ENCODE measurements at regions not wholly inside any gene's neighbourhood (a gene's known extent, or its start where the extent isn't known, plus 50 kb on each side); places are given as distances from the start of the nearest gene placed in this dataset.

DNA sequence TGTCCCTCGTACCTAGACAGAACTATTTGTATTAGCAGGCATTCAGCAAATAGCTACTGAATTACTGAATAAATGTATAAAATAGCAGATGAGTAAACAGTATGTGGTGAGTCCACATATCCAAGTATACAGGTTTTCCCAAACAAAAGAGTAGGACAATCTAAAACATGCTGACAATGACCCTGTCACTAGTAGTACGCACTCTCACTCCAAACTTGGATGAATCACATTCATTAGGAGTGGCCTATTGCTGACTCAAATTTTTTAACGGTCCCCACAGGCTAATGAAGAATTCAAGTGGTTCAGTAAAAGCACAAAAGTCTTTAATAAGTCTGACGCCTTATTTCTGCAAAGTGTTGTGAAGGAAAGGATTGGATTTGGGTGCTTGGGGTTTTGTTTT is 449.3 kb upstream of the THBS1 start:
- DNase-seq = no peak

DNA sequence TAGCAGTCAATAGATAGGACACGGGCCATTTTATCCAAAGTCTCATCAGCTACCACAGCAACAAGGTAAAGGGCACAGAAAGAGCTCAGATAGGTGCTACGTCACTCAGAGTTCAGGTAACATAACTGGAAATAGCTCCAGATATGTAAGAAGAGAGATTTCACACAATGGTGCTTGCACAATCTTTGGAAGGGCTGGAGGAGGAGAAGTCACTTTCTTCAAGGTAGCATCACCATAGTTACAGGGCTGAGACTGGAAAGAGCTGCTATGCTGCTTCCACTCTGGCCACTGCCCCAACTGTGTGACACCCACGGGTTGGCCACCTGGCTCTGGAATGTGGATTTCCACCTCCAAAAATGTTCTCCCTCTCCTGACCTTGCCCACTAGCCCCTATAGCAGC is 448.8 kb upstream of the THBS1 start:
- DNase-seq = no peak

DNA sequence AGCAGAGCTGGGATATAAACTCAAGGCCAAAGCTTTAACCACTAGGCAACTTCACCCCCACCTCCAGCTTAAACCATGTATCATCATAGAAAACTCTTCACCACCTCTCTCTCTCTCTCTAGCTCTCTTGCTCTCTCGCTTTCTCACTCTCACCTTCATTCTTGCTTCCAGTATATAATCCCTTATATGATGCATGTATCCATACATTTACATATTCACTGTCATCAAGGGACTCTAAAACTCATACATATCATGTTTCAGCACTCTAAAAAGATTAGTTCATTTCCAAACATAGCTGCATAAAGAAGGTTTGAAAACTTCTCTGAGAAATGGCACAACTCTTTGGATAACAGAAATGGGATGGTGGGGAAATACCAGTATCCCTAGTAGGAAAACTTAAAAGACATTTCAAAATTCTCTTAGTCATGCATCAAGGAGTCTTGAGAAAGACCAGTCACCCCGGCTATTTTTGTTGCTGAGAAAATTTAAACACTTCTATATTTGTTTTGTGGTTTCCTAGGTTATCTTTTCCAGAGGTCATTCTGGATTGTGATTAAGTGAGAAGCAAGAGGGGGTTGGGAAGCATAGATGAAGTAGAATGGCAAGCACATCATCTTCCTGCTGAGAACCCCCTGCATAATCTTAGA is 447.8 kb upstream of the THBS1 start:
- peak in 1 of 2 experiments; percentile 16 for DNase-seq

DNA sequence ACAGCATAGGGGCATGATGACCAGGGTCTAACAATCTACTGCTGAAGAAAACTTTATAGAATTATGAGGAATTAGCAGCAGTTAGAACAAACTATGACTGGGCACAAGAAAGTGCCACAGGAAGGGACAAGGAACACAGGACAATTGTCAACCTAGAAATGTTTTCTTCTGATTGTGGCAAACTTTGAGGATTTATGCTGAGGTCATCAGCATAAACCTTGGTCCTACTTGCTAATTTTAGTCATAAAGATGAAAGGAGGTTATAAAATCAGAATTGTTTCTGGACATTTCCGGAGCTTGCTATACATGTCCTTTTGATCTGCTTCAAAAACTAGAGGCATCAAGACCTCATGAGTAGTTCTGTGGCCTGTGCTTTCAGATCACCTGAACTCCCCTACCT is 446.6 kb upstream of the THBS1 start:
- no peak for DNase-seq

DNA sequence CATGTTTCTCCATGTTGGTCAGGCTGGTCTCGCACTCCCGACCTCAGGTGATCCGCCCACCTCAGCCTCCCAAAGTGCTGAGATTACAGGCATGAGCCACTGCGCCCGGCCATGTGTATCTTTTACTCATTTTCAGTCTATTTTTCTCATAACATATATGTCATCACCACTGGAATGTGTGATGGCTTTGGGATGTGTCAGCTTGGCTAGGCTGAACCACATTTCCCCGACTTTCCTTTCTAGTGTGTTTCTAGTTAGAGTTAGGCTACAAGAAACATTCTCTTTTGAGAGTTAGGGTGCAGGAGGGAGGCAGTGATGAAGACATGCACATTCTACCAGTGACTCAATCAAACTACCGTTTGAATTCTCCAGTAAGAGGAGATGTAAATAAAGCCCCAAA is 444.9 kb upstream of the THBS1 start:
- no peak for DNase-seq

DNA sequence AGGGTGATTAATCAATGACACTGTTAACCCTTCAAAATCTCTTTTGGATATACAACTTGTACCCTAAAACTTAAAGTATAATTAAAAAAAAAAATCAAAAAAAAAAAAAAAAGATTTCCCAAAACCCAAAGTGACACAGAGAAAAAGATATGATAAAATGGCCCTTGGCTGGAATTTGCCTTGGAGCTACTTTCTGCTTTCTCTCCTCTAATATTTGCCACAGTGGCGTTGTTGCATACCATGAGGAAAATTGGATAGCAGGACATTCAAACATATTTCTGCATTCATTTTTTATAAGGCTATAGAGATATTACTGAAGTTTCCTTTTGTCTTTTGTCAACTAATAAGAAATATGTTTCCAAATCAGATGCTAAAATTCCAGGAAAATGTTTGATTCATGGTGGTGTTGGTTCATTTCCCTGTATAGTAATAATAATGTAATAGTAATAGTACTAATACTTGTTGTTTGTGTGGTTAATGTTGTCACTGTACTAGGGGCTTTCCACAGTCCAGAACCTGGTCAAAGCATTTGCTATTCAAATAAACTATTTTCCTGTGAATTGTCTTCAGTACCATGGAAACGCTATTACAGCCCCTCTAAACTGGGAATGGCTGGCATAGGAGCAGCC is 441.3 kb upstream of the THBS1 start:
- DNase-seq = no peak

DNA sequence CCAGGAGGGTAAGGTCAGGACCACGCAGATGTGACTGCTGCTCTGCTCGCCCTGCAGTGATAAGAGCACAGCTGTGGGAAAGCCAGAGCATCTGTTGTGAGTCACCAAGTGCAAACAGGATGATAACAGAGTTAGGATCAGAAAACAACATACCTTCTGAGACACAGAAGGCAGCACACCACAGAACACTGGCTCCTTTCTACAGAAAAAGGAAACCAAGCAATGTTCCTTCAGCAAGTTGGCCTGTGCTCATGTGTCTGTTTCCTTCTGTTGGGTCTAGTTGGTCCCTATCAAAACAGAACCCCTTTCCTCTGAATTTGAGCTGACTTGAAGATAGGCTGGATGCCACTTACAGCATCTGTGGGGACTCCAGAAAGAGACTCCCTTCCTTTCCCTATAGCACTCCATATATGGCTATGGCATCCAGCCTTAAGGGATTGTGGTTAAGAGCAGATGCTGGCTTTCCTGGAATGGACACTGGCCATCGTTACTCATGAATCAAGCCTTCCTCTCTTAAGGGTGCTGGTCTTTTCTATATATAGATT is 440.7 kb upstream of the THBS1 start:
- peak; percentile 36 to 84 for DNase-seq

DNA sequence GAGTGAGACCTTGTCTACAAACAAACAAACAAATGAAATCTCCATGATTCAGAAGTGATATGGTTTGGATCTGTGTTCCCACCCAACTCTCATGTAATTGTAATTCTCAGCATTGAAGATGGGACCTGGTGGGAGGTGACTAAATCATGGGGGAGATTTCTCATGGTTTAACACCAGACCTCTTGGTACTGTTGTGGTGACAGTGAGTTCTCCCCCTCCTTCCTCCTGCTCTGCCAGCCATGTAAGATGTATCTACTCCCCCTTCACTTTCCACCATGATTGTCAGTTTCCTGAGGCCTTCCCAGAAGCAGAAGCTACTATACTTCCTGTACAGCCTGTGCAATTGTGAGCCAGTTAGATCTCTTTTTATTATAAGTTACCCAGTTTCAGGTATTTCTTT is 438.4 kb upstream of the THBS1 start:
- no peak for DNase-seq

DNA sequence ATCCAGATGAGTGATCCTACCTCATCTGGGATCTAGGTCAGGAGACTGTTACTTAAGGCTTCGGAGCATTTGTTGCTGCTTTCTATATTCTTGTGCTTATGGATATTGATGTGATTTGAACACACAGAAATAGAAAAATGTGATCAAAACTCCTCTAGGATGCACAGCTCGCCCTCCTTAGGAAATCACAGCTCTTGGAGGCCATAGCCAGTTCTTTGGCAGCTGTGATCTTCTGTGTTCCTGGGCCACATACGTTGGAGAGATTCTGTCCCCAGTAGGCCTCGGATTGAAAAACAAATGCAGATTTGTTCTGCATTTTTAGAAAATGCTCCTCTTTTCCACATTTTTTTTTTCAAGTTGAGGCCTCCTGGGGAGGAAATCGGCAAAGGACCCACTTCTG is 437.4 kb upstream of the THBS1 start:
- no peak for DNase-seq

DNA sequence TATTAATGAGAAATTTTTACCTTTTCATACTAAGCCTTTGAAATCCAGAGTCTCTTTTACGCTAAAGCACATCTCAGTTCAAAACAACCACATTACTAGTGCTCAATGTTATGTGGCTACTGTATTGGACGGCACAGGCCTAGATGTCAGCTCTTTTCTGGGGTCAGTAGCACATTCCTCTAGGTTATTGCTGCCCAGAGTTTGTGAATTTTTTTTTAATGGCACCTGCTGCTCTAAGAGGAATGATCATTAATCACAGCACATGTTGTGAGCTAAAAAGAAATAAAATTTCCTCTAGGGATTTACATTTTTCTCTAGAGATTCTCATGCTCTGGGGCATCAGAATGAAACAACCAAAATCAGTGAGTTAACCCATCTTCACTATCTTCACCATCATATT is 436.8 kb upstream of the THBS1 start:
- DNase-seq = no peak

DNA sequence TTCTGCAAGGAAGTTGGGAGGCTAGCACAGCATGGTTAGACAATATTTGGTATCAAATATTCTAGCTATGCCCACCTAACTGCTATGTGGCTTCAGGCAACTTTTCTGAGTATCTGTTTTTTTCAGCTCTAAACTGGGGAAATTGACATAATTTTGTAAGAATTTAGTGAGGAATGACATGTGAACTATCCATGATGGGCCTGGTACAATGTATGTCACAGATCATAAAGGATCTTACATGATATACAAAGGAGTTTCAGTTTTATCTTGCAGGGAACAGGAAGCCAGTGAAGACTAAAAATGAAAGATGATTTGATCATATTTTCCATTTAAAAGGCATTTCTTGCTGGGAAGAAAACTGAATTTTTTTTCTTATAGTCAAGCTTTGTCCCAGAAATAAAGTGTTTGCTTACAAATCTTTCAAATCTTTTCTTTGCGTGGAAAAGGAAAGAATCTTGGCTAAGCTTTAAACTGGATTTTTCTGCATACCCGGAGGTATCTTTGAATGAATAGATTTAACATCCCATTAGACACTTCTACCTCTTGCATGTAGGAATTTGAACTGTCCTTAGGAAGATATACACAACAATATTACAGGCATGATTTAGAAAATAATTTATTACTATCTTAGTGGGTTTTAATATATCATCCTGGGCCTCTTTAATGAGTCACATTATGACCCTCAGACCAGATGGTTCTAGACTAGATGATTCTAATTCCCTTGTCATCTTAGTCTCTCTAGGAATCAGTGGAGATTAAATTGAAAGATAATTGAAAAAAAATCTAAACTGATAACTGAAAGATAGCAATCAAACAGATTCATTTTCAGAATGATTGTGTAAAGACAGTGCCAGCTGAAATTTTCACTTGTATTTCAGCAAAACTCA is 436.0 kb upstream of the THBS1 start:
- no peak for DNase-seq

DNA sequence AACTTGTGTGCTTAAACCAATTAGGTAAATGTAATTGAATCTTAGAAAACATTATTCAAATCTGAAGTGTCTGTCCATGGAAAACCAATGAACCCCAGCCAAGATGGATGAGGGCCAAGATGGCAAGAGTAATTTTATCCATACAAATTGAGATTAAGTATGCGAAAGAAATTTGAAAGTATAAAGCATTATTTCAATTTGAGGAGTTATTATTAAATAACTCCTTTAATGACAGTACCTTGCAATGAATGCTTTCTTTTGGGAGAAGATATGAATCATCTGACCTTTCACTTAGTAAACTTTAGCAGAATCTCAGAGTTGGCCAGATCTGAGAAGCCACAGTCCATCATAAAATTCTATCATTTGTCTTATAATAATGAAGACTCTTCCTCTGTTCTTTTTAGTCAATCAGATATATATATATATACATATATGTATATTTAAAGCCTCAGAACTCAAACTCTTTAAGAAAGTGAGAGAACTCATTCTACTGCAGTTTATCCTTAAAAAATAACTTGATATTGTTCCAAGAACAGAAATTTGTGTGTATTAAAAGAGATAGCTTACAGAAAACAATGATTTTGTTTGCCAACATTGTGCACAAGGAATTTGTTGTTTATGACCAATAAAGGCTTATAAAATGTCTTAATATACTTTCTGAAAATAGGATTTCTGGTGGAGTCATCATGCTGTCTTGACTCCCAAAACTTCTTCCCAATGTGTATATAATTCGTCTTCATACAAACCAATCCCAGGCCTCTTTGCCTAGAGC is 434.8 kb upstream of the THBS1 start:
- no peak for DNase-seq

DNA sequence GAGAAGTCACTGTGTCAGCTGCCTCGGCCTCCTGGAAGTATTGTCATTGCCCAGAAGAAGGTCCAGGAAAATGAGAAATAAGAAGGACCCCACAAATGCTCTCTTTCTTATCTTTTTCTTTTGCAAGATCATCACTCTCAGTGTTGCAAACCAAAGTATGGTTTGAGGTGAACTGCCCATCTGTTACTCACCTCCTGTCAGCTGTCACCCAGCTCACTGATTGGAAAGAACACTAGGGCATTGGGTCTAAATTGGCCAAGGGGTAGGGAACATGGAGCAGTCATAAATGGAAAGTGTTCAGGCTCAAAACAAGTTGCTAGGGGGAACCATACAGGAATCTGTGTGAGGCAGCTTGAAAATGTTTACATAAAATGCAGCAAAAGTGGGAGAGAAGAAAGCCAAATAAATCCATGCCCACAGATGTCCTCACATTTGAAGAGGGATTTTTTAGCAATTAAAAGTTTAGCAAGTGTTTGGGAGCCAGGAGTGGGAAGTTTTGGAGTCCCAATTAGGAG is 431.2 kb upstream of the THBS1 start:
- no peak for DNase-seq

DNA sequence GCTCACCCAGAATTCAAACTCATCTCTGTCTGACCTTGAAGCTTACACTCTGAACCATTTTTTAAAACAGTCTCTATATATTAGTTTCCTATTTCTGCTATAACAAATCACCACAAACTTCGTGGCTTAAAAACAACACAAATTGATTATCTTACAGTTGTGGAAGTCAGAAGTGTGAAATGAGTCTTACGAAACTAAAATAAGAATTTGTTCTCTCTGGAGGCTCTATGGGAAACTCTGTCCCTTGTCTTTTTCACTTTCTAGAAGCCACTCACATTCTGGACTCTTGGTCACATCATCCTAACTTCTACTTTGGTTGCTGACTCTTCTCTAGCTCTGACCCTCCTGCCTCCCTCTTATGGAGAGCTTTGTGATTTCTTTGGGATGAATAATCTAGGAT is 429.3 kb upstream of the THBS1 start:
- DNase-seq = no peak

DNA sequence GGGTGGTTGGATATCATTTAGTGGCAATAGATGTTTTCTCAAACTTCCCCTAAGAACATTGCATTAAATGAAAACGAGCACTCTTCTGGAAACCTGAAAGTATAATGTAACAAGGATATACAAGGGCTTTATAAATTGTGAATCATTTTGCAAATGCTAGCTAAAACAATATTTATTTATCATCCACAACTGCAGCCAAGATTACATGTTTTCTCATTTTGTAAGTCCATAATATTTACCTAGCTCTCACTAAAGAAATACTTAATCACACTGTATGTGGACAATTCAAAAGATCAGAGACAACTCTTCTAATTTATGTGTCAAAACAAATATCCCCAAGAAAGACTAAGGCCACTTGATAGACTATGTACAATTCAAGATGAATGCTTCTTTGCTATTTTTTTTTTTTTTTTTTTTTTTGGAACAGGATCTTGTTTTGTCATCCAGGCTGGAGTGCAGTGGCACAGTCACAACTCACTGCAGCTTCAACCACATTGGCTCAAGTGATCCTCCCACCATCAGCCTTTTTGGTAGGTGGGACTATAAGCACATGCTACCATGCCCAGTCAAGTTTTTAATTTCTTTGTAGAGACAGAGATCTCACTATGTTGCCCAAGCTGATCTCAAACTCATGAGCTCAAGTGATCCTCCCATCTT is 427.7 kb upstream of the THBS1 start:
- DNase-seq = no peak

DNA sequence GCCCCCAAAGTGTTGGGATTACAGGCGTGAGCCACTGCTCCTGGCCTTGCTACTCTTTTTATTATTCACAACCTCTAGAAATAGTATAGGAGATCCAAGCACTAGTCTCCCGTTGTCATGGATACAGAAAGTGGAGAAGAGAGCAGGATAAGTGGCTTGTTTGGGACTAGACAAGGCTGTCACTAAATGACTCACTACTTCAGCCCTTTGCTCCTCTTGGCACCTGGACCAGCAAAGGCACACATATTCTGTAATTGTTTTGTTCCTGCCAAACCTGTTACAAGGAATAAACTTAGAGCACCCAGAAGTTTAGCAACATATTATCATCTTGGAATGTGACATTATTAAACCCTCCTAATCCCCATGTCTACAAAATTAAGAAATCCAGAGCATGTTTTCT is 427.2 kb upstream of the THBS1 start:
- DNase-seq = no peak

DNA sequence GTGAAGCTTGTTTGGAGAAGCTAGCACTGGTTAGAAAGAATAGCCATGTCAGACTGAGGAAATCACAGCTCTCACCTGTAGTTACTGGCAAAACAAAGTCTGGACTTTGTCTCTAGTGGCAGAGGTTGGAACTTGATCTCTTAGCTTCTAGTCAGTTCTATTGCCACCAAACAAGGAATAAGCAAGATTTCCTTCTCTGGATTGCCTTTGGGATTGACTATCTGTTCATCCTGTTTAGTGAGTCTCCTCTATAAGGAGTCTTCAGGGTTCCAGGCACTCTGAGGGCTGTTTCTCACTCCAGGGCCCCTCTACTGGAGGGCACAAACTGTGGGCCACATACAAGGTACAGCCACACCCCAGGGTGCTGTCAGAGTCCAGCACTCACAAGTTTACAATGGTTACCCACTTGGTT is 426.6 kb upstream of the THBS1 start:
- DNase-seq = peak in 1 of 2 experiments; percentile 3

DNA sequence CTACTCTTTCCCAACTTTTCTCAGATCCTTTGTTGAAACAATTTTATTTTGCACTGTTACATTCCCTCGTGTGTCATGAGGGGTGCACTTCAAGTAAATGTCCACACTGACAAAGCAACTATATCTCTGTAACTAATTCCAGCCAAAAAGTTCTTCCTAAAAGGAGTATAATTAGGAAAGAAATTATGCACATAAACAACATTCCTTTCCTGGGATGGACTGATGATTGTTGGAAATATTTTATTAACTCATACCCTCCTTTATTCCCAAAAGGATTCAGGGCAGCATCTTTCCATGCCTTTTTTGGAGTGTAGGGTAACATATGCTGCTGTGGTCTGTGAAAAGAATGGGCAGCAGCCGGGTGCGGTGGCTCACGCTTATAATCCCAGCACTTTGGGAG is 426.1 kb upstream of the THBS1 start:
- DNase-seq = no peak

DNA sequence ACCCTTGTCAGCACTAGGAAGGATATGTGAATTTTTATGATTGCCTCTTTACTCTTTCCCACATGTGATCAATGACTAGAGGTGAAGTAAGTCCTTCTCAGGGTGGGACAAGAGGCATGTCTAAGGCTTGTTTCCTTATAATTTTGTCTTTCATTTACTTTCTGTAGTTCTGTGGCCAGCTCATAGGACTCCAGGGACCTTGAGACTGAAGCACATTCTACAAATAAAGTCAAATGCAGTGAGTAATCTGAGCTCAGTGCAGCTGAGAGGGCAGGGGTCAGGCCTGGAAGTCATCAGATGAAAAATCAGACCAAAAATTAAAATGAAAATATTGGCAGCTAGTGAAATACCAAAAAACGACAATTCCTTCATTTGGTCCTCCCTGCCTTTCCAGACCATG is 424.7 kb upstream of the THBS1 start:
- DNase-seq = no peak

DNA sequence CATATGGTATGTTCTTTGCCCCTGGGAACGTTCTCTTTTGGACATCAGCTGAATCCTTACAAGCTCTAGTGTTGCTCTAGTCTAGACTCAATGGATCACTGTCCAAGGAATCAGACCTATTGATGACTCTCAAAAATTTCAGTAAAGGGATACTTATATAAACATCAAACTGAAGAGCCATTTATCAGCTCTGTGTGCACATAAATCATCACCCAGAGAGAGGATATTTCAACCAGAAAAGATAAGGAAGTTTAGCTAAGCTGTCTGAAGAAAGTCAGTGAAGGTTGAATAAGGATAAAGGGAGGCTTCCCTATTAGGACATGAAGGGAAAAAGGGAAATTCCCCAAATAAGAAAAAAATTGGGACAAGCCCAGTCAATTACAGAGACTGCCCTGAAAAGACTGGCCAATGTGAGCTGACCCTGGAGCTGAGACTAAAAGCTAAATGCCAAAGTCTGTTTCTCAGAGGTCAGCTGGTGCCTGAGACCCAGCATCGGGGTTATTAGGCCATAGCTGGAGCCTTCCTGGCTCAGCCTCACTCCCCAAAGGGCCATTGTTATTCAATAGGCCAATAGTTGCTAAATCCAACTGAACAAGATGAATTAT is 424.1 kb upstream of the THBS1 start:
- DNase-seq = no peak

DNA sequence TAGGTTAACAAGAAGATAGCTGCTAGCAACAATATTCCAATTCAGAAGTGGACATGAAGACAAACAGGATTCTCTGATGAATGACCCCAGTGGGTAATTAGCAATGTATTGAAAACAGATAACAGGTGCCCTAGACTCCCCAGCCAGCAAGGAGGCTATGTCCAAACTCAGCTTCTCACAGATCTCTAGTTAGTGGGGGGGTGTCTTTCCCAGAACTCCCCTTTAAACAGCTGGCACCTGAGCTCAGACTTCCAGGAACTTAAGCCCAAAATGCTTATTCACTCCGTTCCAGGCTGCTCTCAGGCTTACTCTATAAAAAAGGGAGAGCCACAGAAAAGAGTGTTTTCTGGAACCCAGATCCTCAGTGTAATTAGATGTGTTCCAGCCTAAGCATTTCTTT is 423.0 kb upstream of the THBS1 start:
- DNase-seq = no peak

DNA sequence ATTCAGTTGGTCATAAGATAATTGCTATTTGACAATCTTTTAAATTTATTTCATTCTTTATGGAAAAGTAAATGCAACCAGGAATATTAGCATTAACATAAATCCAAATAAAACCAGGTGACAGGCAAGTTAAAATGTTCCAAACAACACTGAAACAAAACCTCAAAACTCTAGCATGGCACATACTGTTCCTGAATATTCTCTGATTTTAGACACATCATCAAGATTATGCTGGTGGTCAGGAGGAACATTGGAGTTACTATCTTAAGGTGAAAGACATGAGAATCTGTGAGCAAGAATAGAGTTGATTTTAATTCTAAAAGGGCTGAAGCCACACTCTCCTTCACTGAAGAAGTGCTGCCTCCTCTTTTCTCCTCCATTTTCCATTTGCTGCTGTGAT is 421.0 kb upstream of the THBS1 start:
- DNase-seq = no peak
